ENCODE measurements at regions not wholly inside any gene's neighbourhood (a gene's known extent, or its start where the extent isn't known, plus 50 kb on each side); places are given as distances from the start of the nearest gene placed in this dataset.

GRCh38 chr15:97383516-97383915 is 577.0 kb upstream of the ARRDC4 start:
- Histone ChIP-seq H2BK5ac (ENCODE audit: low read depth, low read length, poor library complexity, severe bottlenecking) (no peak overlapping the region), H2BK120ac (ENCODE audit: low read depth, low read length) (no peak overlapping the region), H2AK5ac (ENCODE audit: low read depth, low read length) (no peak overlapping the region), H3K27ac (ENCODE audit: insufficient read depth, low read length) (no peak overlapping the region), H4K91ac (ENCODE audit: insufficient read depth, low read depth, low read length) (no peak overlapping the region), H2BK20ac (ENCODE audit: low read depth, low read length) (no peak overlapping the region), H3K9me1 (ENCODE audit: insufficient read depth, low read length) (no peaks in the 10 kb centered on the region), H3K14ac (replicated peaks; ENCODE audit: low read depth, low read length) (no peak overlapping the region), H4K20me1 (ENCODE audit: insufficient read depth, low read length) (no peaks in the 10 kb centered on the region), H4K8ac (ENCODE audit: low read depth in 2 of 2, low read length in 2 of 2) (no peak overlapping the region), H3K36me3 (ENCODE audit: control insufficient read depth, insufficient read depth, low read length) (no peaks in the 10 kb centered on the region), H3K4me3 (ENCODE audit: insufficient read depth, low read depth, low read length) (no peak overlapping the region), H3K9ac (ENCODE audit: low read depth, low read length) (no peak overlapping the region), H3K4ac (ENCODE audit: low read depth, low read length) (no peak overlapping the region), H3K23ac (ENCODE audit: low read depth, low read length) (no peak overlapping the region), H2BK15ac (ENCODE audit: low read depth, low read length) (no peak overlapping the region), H3K4me1 (ENCODE audit: control insufficient read depth, insufficient read depth, low read length) (no peaks in the 10 kb centered on the region), H4K5ac (ENCODE audit: low read depth, low read length) (no peak overlapping the region), H2AFZ (replicated peaks; ENCODE audit: low read length, poor library complexity) (no peak overlapping the region), H3K9me3 (ENCODE audit: control insufficient read depth, insufficient read depth, low read length) (peaks cover 7% of the 10 kb centered on the region), H3K79me1 (ENCODE audit: low read depth in 1 of 2, low read length in 2 of 2) (no peaks in the 10 kb centered on the region), H2AK9ac (replicated peaks; ENCODE audit: low read depth, low read length, poor library complexity) (no peak overlapping the region), H3K56ac (ENCODE audit: extremely low read depth, insufficient read depth, low read length) (no peak overlapping the region), H3K4me2 (ENCODE audit: low read depth, low read length) (no peak overlapping the region), H3K27me3 (ENCODE audit: control insufficient read depth, insufficient read depth, low read length) (no peaks in the 10 kb centered on the region), H3K18ac (ENCODE audit: low read depth, low read length) (no peak overlapping the region)
- in situ Hi-C loops (cut with MboI; ENCODE audit: low sequenced_read_pairs): no loop called here
- ATAC-seq (ENCODE audit: low read depth) (no peak), DNase-seq (no peak)
- ChIA-PET CTCF (no interaction called here), POLR2A (ENCODE audit: unreplicated experiment) (no interaction called here)
- no CpG with 5 or more reads among the region's 3 CpGs for whole genome bisulfite sequencing, 2 experiments (ENCODE audit: extremely low coverage in 2 of 2, insufficient read length in 1 of 2)
- no peak for TF ChIP-seq BHLHE40 (IDR thresholded peaks at IDR 0.05; ENCODE audit: low read depth, low read length)
- no peak for TF ChIP-seq CTCF (conservative IDR thresholded peaks at IDR 0.05; ENCODE audit: low read depth, low read length)
- TF ChIP-seq NFE2L2 (IDR thresholded peaks at IDR 0.05; ENCODE audit: low read depth, low read length): no peak
- TF ChIP-seq MXI1 (IDR thresholded peaks at IDR 0.05; ENCODE audit: borderline replicate concordance, low read depth, low read length): no peak
- no peak for TF ChIP-seq CHD1 (IDR thresholded peaks at IDR 0.05; ENCODE audit: low read depth, low read length)
- TF ChIP-seq CEBPB (IDR thresholded peaks at IDR 0.05; ENCODE audit: low read depth, low read length): no peak
- no peak for TF ChIP-seq FOS (IDR thresholded peaks at IDR 0.05; ENCODE audit: low read depth, low read length)
- no peak for TF ChIP-seq POLR2A (IDR thresholded peaks at IDR 0.05; ENCODE audit: low read depth, low read length)
- TF ChIP-seq MAFK (IDR thresholded peaks at IDR 0.05; ENCODE audit: low read depth, low read length): no peak
- no peak for TF ChIP-seq RAD21 (IDR thresholded peaks at IDR 0.05; ENCODE audit: low read length)
- TF ChIP-seq USF2 (IDR thresholded peaks at IDR 0.05; ENCODE audit: low read depth, low read length): no peak
- TF ChIP-seq SMC3 (IDR thresholded peaks at IDR 0.05; ENCODE audit: low read depth, low read length): no peak
- no peak for TF ChIP-seq MAZ (IDR thresholded peaks at IDR 0.05; ENCODE audit: borderline replicate concordance, low read depth, low read length)
- TF ChIP-seq RCOR1 (IDR thresholded peaks at IDR 0.05; ENCODE audit: insufficient replicate concordance, low read length): no peak
- no peak for TF ChIP-seq ELK1 (IDR thresholded peaks at IDR 0.05; ENCODE audit: borderline replicate concordance, low read depth, low read length)
- no peak for TF ChIP-seq RFX5 (IDR thresholded peaks at IDR 0.05; ENCODE audit: low read depth, low read length)
- no TSS peak for BruUV-seq (replicated peaks)
- intact Hi-C loops (cut with micrococcal nuclease): no loop called here
- dilution Hi-C loops (cut with HindIII; ENCODE audit: low sequenced_read_pairs, unreplicated experiment): no loop called here

Data from IMR-90 (cell line).